ENCODE measurements at regions not wholly inside any gene's neighbourhood (a gene's known extent, or its start where the extent isn't known, plus 50 kb on each side); places are given as distances from the start of the nearest gene placed in this dataset.
"Not testable (repeated sequence)": the region's sequence is repeated elsewhere in the genome, so short reads cannot be mapped to it uniquely, and the experiment has no call there.

- no peak for DNase-seq
Observed at GRCh38 chr4:32824336-32824735, 2104.2 kb downstream of the PCDH7 start.

- DNase-seq: no peak
Observed at GRCh38 chr4:32826169-32826568, 2106.0 kb downstream of the PCDH7 start.

GRCh38 chr4:32830160-32830559 is 2110.0 kb downstream of the PCDH7 start:
- DNase-seq: no peak

- DNase-seq: no peak
Observed at GRCh38 chr4:32831104-32831503, 2110.9 kb downstream of the PCDH7 start.

GRCh38 chr4:32840461-32841189 is 2120.5 kb downstream of the PCDH7 start:
- DNase-seq: no peak

GRCh38 chr4:32841217-32841616 is 2121.0 kb downstream of the PCDH7 start:
- no peak for DNase-seq

- no peak for DNase-seq
Observed at GRCh38 chr4:32847461-32847860, 2127.3 kb downstream of the PCDH7 start.

- DNase-seq: no peak
Observed at GRCh38 chr4:32855622-32856021, 2135.5 kb downstream of the PCDH7 start.

- DNase-seq: no peak
Observed at GRCh38 chr4:32858361-32858760, 2138.2 kb downstream of the PCDH7 start.

GRCh38 chr4:32858971-32859370 is 2138.8 kb downstream of the PCDH7 start:
- no peak for DNase-seq

GRCh38 chr4:32864713-32865351 is 2144.7 kb downstream of the PCDH7 start:
- no peak for DNase-seq

- DNase-seq: no peak
Observed at GRCh38 chr4:32876546-32876945, 2156.4 kb downstream of the PCDH7 start.

- no peak for DNase-seq
Observed at GRCh38 chr4:32879913-32880312, 2159.7 kb downstream of the PCDH7 start.

GRCh38 chr4:32884198-32884597 is 2164.0 kb downstream of the PCDH7 start:
- DNase-seq: no peak

- DNase-seq: no peak
Observed at GRCh38 chr4:32890398-32890797, 2170.2 kb downstream of the PCDH7 start.

GRCh38 chr4:32909053-32909452 is 2188.9 kb downstream of the PCDH7 start:
- no peak for DNase-seq

- DNase-seq: no peak
Observed at GRCh38 chr4:32909736-32910135, 2189.6 kb downstream of the PCDH7 start.

- no peak for DNase-seq
Observed at GRCh38 chr4:32917586-32917985, 2197.4 kb downstream of the PCDH7 start.

GRCh38 chr4:32929796-32930699 is 2209.9 kb downstream of the PCDH7 start:
- no peak for DNase-seq

GRCh38 chr4:32930700-32931099 is 2210.5 kb downstream of the PCDH7 start:
- DNase-seq: no peak

GRCh38 chr4:32931475-32931874 is 2211.3 kb downstream of the PCDH7 start:
- DNase-seq: no peak

- DNase-seq: no peak
Observed at GRCh38 chr4:32932156-32932555, 2212.0 kb downstream of the PCDH7 start.

GRCh38 chr4:32939222-32939621 is 2219.1 kb downstream of the PCDH7 start:
- DNase-seq: not testable (repeated sequence)

- DNase-seq: no peak
Observed at GRCh38 chr4:32950866-32951265, 2230.7 kb downstream of the PCDH7 start.
